B cell (primary cell): ENCODE measurements at regions not wholly inside any gene's neighbourhood (a gene's known extent, or its start where the extent isn't known, plus 50 kb on each side); places are given as distances from the start of the nearest gene placed in this dataset.

Source experiments
- ATAC-seq: fragments of 200-7000 bp; cut with Tn5 transposase; one replicate; pipeline ENCODE4 v1.10.0; 2021; ENCODE audit warnings: low read depth, mild to moderate bottlenecking, moderate number of reproducible peaks, moderate library complexity
- CTCF ChIA-PET: fragments of 350-600 bp; sonication (Branson Sonifier 250); formaldehyde crosslinking; loops from one replicate; lab custom pipeline; 2021; ENCODE audit warnings: antibody characterized with exemption, inconsistent platforms; lab: Charles Lee
- POLR2A ChIA-PET: fragments of 350-600 bp; sonication (Branson Sonifier 250); formaldehyde crosslinking; loops from one replicate; lab custom pipeline; 2021; ENCODE audit warnings: antibody characterized with exemption; lab: Charles Lee
- DNase-seq: peaks from one replicate; pipeline ENCODE4 v3.0.0; 2013
- H2AFZ ChIP-seq: 2 replicates; pipeline ENCODE4 v1.6.1; 2012; ENCODE audit warnings: mild to moderate bottlenecking, low read depth, low read length; ENCODE audit not compliant: insufficient read depth, poor library complexity, severe bottlenecking
- H3K27ac ChIP-seq, 2 donors: 1 replicate in 1 of 2; 2 replicates in 1 of 2; pipeline ENCODE4 v1.5.1; 2012 to 2013; ENCODE audit warnings: low read length in 2 of 2, mild to moderate bottlenecking in 2 of 2, moderate library complexity in 1 of 2
- H3K27me3 ChIP-seq, 4 experiments: fragments of 200-600 bp in 1 of 4; sonication (generic) in 1 of 4; replicated peaks in 1 of 4; 1 replicate in 2 of 4; 2 replicates in 2 of 4; pipeline versions ENCODE4 v1.6.1 to v1.7.0; 2013 to 2016; ENCODE audit warnings: low read length in 3 of 4, mild to moderate bottlenecking in 2 of 4, mixed read lengths in 1 of 4, moderate library complexity in 1 of 4; ENCODE audit not compliant: insufficient read depth in 4 of 4, control insufficient read depth in 3 of 4; ENCODE audit errors: control extremely low read depth in 1 of 4
- H3K36me3 ChIP-seq, 2 experiments: replicated peaks in 1 of 2; 1 replicate in 1 of 2; 2 replicates in 1 of 2; pipeline versions ENCODE4 v1.6.1 to v1.7.1; 2013; ENCODE audit warnings: low read length in 1 of 2; ENCODE audit not compliant: insufficient read depth in 2 of 2, control insufficient read depth in 1 of 2; ENCODE audit errors: control extremely low read depth in 1 of 2, extremely low read depth in 1 of 2
- H3K4me1 ChIP-seq, 2 donors: fragments of 200-600 bp in 1 of 2; sonication (generic) in 1 of 2; 1 replicate in 1 of 2; 2 replicates in 1 of 2; pipeline versions ENCODE4 v1.5.1 to v1.6.1; 2013 to 2017; ENCODE audit warnings: low read length in 2 of 2; ENCODE audit not compliant: control insufficient read depth in 2 of 2, insufficient read depth in 2 of 2
- H3K4me2 ChIP-seq: replicated peaks from 2 replicates; pipeline ENCODE3; 2012; ENCODE audit warnings: mild to moderate bottlenecking, low read depth, low read length; ENCODE audit not compliant: poor library complexity, severe bottlenecking
- H3K4me3 ChIP-seq, 5 experiments: fragments of 200-600 bp in 1 of 5; sonication (generic) in 1 of 5; 1 replicate in 3 of 5; 2 replicates in 2 of 5; pipeline versions ENCODE4 v1.5.1 to v1.7.0; 2011 to 2016; ENCODE audit warnings: low read length in 4 of 5, mild to moderate bottlenecking in 4 of 5, low read depth in 2 of 5, control low read depth in 1 of 5, moderate library complexity in 1 of 5; ENCODE audit not compliant: insufficient read depth in 1 of 5; ENCODE audit errors: control extremely low read depth in 1 of 5, extremely low read depth in 1 of 5
- H3K79me2 ChIP-seq: fragments of 200-600 bp; sonication (generic); one replicate; pipeline ENCODE4 v1.6.0; 2016; ENCODE audit warnings: low read length; ENCODE audit not compliant: control insufficient read depth, insufficient read depth
- H3K9ac ChIP-seq: fragments of 200-600 bp; sonication (generic); 2 replicates; pipeline ENCODE4 v1.6.1; 2017; ENCODE audit warnings: mild to moderate bottlenecking, low read length, moderate library complexity
- H3K9me3 ChIP-seq, 3 donors: one replicate each; pipeline versions ENCODE4 v1.6.1 to v1.7.1; 2013; ENCODE audit warnings: low read length in 2 of 3; ENCODE audit not compliant: control insufficient read depth in 2 of 3, insufficient read depth in 1 of 3; ENCODE audit errors: control extremely low read depth in 1 of 3
- H4K20me1 ChIP-seq: 2 replicates; pipeline ENCODE4 v1.6.0; 2012; ENCODE audit warnings: mild to moderate bottlenecking, low read length; ENCODE audit not compliant: insufficient read depth, control insufficient read depth, poor library complexity, severe bottlenecking
- H3K27ac Mint-ChIP-seq: one replicate; pipeline ENCODE4 v1.8.0; 2021; ENCODE audit warnings: mixed read lengths
- H3K27me3 Mint-ChIP-seq: one replicate; pipeline ENCODE4 v1.8.0; 2021; ENCODE audit warnings: mixed read lengths
- H3K4me1 Mint-ChIP-seq: one replicate; pipeline ENCODE4 v1.8.0; 2021; ENCODE audit warnings: mixed read lengths
- H3K4me3 Mint-ChIP-seq: one replicate; pipeline ENCODE4 v1.8.0; 2021; ENCODE audit warnings: mixed read lengths
- H3K9me3 Mint-ChIP-seq: one replicate; pipeline ENCODE4 v1.8.0; 2022; ENCODE audit warnings: mixed read lengths; ENCODE audit not compliant: insufficient read depth
- CTCF ChIP-seq: fragments of 200-600 bp; IDR thresholded peaks from one replicate; pipeline ENCODE4 v1.8.0; 2022; ENCODE audit warnings: antibody characterized with exemption, mild to moderate bottlenecking
- EZH2 ChIP-seq: IDR thresholded peaks from 2 replicates; pipeline ENCODE4 v1.6.1; 2012; ENCODE audit warnings: borderline replicate concordance, low read depth, mild to moderate bottlenecking, moderate library complexity, low read length; ENCODE audit not compliant: insufficient read depth, poor library complexity, severe bottlenecking
- WGBS: methylation state at CpG from one replicate; pipeline ENCODE4 v1.1.5; 2013; ENCODE audit warnings: missing lambda C conversion rate; ENCODE audit not compliant: insufficient coverage; 5-methylcytosine and 5-hydroxymethylcytosine counted together
- intact Hi-C: fragments of 100-400 bp; cut with micrococcal nuclease; formaldehyde crosslinking; loops from one replicate; pipeline ENCODE4 v1.10.0; 2022

GRCh38 chr9:547314-547713 is 294.2 kb upstream of the DMRT1 start:
- ATAC-seq (no peak), DNase-seq (no peak)
- H4K20me1 ChIP-seq, result no peaks in the 10 kb centered on the region
- no peak overlapping the region for H3K4me2 ChIP-seq
- CTCF ChIA-PET, result no interaction called here
- WGBS, result 75% methylated on average over 5 of the region's 5 CpGs
- H3K4me3 ChIP-seq, result no peak overlapping the region
- Mint-ChIP-seq H3K27ac (no peak overlapping the region), H3K9me3 (no peaks in the 10 kb centered on the region), H3K27me3 (peaks cover 4% of the 10 kb centered on the region), H3K4me1 (no peaks in the 10 kb centered on the region), H3K4me3 (peak overlapping the region; percentile 18)
- H2AFZ ChIP-seq, result no peak overlapping the region
- no peaks in the 10 kb centered on the region for H3K79me2 ChIP-seq
- no peak overlapping the region for H3K9ac ChIP-seq
- H3K36me3 ChIP-seq, result no peaks in the 10 kb centered on the region
- no peaks in the 10 kb centered on the region for H3K9me3 ChIP-seq
- POLR2A ChIA-PET, result no interaction called here
- H3K4me1 ChIP-seq, result no peaks in the 10 kb centered on the region
- TF ChIP-seq EZH2, result no peak
- TF ChIP-seq CTCF, result no peak
- H3K27me3 ChIP-seq, result no peaks in the 10 kb centered on the region
- no peak overlapping the region for H3K27ac ChIP-seq
- intact Hi-C loops, result no loop called here

DNA sequence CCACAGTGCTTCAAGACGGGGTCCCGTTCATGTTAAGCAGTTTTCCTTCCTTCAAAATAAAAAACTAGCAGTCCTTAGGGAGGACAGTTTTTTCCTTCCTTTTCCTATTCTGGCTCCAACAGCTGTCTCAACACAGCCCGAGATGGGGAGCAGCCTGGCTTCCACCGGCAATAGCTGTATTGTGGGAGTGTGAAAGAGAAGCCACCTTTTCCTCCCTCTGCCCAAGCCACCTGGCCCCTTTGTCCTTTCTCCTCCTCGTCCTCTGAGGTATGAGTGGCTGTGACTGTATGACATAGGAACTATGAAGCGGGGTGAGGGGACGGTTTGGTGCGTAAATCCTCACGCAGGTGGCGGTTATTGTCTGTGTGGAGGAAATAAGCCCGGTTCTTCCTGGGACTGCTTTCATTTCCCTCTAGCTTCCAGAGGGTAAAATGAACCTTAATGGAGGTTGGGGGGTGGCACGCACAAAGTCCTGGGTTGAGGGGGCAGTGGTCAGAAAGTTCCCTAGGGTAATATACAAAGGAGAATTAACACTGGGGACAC is 292.0 kb upstream of the DMRT1 start:
- no peak overlapping the region for H3K4me3 Mint-ChIP-seq
- WGBS, result 95% methylated on average over 3 of the region's 12 CpGs

More for the DNA sequence above, 292.0 kb upstream of the DMRT1 start:
- ChIA-PET POLR2A (no interaction called here), CTCF (no interaction called here)
- H4K20me1 ChIP-seq, result no peaks in the 10 kb centered on the region
- H3K79me2 ChIP-seq, result no peaks in the 10 kb centered on the region
- H3K4me3 ChIP-seq, result no peak overlapping the region
- H3K4me1 ChIP-seq, result no peaks in the 10 kb centered on the region
- no peak for DNase-seq
- no peak overlapping the region for H3K27ac ChIP-seq
- no peaks in the 10 kb centered on the region for H3K9me3 ChIP-seq
- intact Hi-C loops, result no loop called here
- Mint-ChIP-seq H3K4me1 (no peaks in the 10 kb centered on the region), H3K27me3 (peaks cover 4% of the 10 kb centered on the region), H3K27ac (no peak overlapping the region), H3K9me3 (no peaks in the 10 kb centered on the region)
- no peak for ATAC-seq
- no peak overlapping the region for H2AFZ ChIP-seq
- H3K9ac ChIP-seq, result no peak overlapping the region
- TF ChIP-seq CTCF (no peak), EZH2 (no peak)
- no peak overlapping the region for H3K4me2 ChIP-seq
- peaks cover 0 to 4% (median 0%) of the 10 kb centered on the region in 4 experiments for H3K27me3 ChIP-seq
- H3K36me3 ChIP-seq, result no peaks in the 10 kb centered on the region
